Keratinocyte (primary cell): ENCODE measurements at regions not wholly inside any gene's neighbourhood (a gene's known extent, or its start where the extent isn't known, plus 50 kb on each side); places are given as distances from the start of the nearest gene placed in this dataset.

Source experiments
- DNase-seq: peaks from one replicate; pipeline ENCODE4 v3.0.0-alpha.2; 2011; ENCODE audit warnings: low read depth, missing footprints, low spot score
- FAIRE-seq: peaks from 2 replicates; lab custom pipeline; 2011; peaks lifted over from hg19 to GRCh38; lab: Jason Lieb, UNC
- H2AFZ ChIP-seq: 2 replicates; pipeline ENCODE4 v1.6.0; 2012; ENCODE audit warnings: low read length, control low read depth, inconsistent platforms; ENCODE audit not compliant: control insufficient read depth
- H3K27ac ChIP-seq: 2 replicates; pipeline ENCODE4 v1.5.1; 2011; ENCODE audit warnings: low read length; ENCODE audit not compliant: control insufficient read depth, insufficient read depth
- H3K27me3 ChIP-seq: 3 replicates; pipeline ENCODE4 v1.6.0; 2011; ENCODE audit warnings: low read length; ENCODE audit not compliant: control insufficient read depth, insufficient read depth; ENCODE audit errors: extremely low read depth
- H3K36me3 ChIP-seq, 2 experiments: 2 replicates in 1 of 2; 3 replicates in 1 of 2; pipeline ENCODE4 v1.5.1; 2011; ENCODE audit warnings: low read length in 2 of 2, mild to moderate bottlenecking in 1 of 2; ENCODE audit not compliant: control insufficient read depth in 2 of 2, insufficient read depth in 2 of 2; ENCODE audit errors: extremely low read depth in 1 of 2
- H3K4me1 ChIP-seq: 3 replicates; pipeline ENCODE4 v1.5.1; 2011; ENCODE audit warnings: low read length; ENCODE audit not compliant: control insufficient read depth, insufficient read depth; ENCODE audit errors: extremely low read depth
- H3K4me2 ChIP-seq: 3 replicates; pipeline ENCODE4 v1.6.0; 2011; ENCODE audit warnings: low read depth, low read length; ENCODE audit not compliant: control insufficient read depth, insufficient read depth; ENCODE audit errors: extremely low read depth
- H3K4me3 ChIP-seq, 3 experiments: fragments of 200-600 bp in 1 of 3; sonication (generic) in 1 of 3; 2 replicates in 2 of 3; 3 replicates in 1 of 3; pipeline ENCODE4 v1.5.1; 2011 to 2016; ENCODE audit warnings: low read length in 3 of 3, mild to moderate bottlenecking in 3 of 3, control low read depth in 2 of 3, inconsistent platforms in 1 of 3, low read depth in 1 of 3, mixed read lengths in 1 of 3, mixed run types in 1 of 3, moderate library complexity in 1 of 3; ENCODE audit not compliant: control insufficient read depth in 2 of 3, insufficient read depth in 2 of 3; ENCODE audit errors: extremely low read depth in 1 of 3
- H3K79me2 ChIP-seq: 2 replicates; pipeline ENCODE4 v1.6.0; 2012; ENCODE audit warnings: low read length; ENCODE audit not compliant: control insufficient read depth, insufficient read depth
- H3K9ac ChIP-seq: 3 replicates; pipeline ENCODE4 v1.6.0; 2011; ENCODE audit warnings: low read length; ENCODE audit not compliant: control insufficient read depth, insufficient read depth; ENCODE audit errors: extremely low read depth
- H3K9me1 ChIP-seq: 3 replicates; pipeline ENCODE4 v1.6.0; 2011; ENCODE audit warnings: low read length; ENCODE audit not compliant: control insufficient read depth, insufficient read depth; ENCODE audit errors: extremely low read depth
- H3K9me3 ChIP-seq: 2 replicates; pipeline ENCODE4 v1.5.1; 2012; ENCODE audit warnings: low read depth, low read length; ENCODE audit not compliant: control insufficient read depth
- H4K20me1 ChIP-seq: 3 replicates; pipeline ENCODE4 v1.6.0; 2011; ENCODE audit warnings: low read length; ENCODE audit not compliant: control insufficient read depth, insufficient read depth; ENCODE audit errors: extremely low read depth
- EZH2 ChIP-seq: IDR thresholded peaks from one replicate; pipeline ENCODE4 v1.6.1; 2012; ENCODE audit warnings: inconsistent platforms, mild to moderate bottlenecking, low read length, moderate library complexity
- dilution Hi-C: fragments of 300-500 bp; cut with MboI; formaldehyde crosslinking; loops from one replicate; pipeline ENCODE4 v1.7.0; 2020; ENCODE audit warnings: low sequenced_read_pairs; ENCODE audit not compliant: extremely low pct_ligation_motif_present
- TF ChIP-seq, protein P1 (sequence below), 3 experiments: IDR thresholded peaks in 1 of 3; conservative IDR thresholded peaks in 1 of 3; optimal IDR thresholded peaks in 1 of 3; 2 replicates in 2 of 3; 3 replicates in 1 of 3; pipeline versions ENCODE3 to v1.5.1; 2011; ENCODE audit warnings: low read length in 3 of 3, mild to moderate bottlenecking in 3 of 3, moderate library complexity in 2 of 3, control low read depth in 1 of 3, inconsistent platforms in 1 of 3; ENCODE audit not compliant: insufficient read depth in 2 of 3; ENCODE audit errors: extremely low read depth in 1 of 3

DNA sequence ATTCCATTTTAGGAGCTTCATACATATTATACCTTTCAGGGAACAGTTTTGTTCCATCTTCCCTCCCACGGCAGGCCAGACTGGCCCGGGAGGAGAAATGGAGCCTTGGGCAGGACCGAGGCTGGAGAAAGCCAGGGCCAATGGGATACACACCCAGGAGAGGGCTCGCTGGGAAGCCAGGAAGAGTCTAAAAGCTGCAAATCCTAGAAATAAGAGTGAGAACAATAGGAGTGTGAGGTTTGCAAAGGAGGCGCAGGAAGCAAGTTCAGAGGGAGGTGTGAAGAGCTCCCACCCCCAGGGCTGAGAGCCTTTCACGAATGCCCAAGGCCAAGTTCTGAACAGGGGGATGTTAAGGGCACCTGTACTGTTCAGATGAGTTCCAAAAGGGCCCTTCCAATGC is 67.5 kb upstream of the CPSF6 start:
- no peak for TF ChIP-seq EZH2
- TF ChIP-seq, protein P1, sequence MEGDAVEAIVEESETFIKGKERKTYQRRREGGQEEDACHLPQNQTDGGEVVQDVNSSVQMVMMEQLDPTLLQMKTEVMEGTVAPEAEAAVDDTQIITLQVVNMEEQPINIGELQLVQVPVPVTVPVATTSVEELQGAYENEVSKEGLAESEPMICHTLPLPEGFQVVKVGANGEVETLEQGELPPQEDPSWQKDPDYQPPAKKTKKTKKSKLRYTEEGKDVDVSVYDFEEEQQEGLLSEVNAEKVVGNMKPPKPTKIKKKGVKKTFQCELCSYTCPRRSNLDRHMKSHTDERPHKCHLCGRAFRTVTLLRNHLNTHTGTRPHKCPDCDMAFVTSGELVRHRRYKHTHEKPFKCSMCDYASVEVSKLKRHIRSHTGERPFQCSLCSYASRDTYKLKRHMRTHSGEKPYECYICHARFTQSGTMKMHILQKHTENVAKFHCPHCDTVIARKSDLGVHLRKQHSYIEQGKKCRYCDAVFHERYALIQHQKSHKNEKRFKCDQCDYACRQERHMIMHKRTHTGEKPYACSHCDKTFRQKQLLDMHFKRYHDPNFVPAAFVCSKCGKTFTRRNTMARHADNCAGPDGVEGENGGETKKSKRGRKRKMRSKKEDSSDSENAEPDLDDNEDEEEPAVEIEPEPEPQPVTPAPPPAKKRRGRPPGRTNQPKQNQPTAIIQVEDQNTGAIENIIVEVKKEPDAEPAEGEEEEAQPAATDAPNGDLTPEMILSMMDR (optimal IDR thresholded peaks at IDR 0.05 in 1 of 3, IDR thresholded peaks at IDR 0.05 in 1 of 3, conservative IDR thresholded peaks at IDR 0.05 in 1 of 3; ENCODE audit: extremely low read depth in 1 of 3, insufficient read depth in 2 of 3, low read length in 3 of 3): no peak
- FAIRE-seq: no peak

DNA sequence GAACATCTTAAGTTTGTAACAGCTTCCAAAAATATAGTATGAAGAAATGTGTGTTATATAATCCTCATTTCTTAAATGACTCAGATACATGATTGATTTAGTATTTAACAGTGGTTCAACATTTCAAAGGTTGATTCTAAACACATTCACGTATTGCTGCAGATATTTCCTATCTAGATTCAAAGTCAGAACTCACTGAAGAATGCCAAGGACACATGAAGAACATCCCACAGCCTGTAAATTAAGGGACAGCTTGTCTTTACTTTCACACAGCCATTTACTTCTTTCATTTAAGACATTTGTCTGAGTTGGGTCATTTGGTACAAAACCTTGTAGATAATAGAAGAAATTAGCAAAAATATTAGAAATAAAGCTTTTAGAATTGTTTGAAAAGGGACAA is 66.9 kb upstream of the CPSF6 start:
- H3K4me2 ChIP-seq: no peak overlapping the region
- H3K27me3 ChIP-seq: peaks cover 6% of the 10 kb centered on the region
- H3K9ac ChIP-seq: no peak overlapping the region
- H3K4me3 ChIP-seq: no peak overlapping the region
- no peaks in the 10 kb centered on the region for H3K4me1 ChIP-seq
- dilution Hi-C loops: no loop called here
- no peaks in the 10 kb centered on the region for H3K9me1 ChIP-seq
- FAIRE-seq (no peak), DNase-seq (no peak)
- no peak overlapping the region for H2AFZ ChIP-seq
- H3K27ac ChIP-seq: no peak overlapping the region
- no peaks in the 10 kb centered on the region for H4K20me1 ChIP-seq
- H3K9me3 ChIP-seq: no peaks in the 10 kb centered on the region
- no peaks in the 10 kb centered on the region for H3K79me2 ChIP-seq
- H3K36me3 ChIP-seq: no peaks in the 10 kb centered on the region
- TF ChIP-seq EZH2: no peak
- TF ChIP-seq, protein P1 (optimal IDR thresholded peaks at IDR 0.05 in 1 of 3, IDR thresholded peaks at IDR 0.05 in 1 of 3, conservative IDR thresholded peaks at IDR 0.05 in 1 of 3; ENCODE audit: extremely low read depth in 1 of 3, insufficient read depth in 2 of 3, low read length in 3 of 3): no peak

More for the DNA sequence above, 67.5 kb upstream of the CPSF6 start:
- no peak overlapping the region for H3K27ac ChIP-seq
- H3K27me3 ChIP-seq: peaks cover 6% of the 10 kb centered on the region
- no peaks in the 10 kb centered on the region for H3K9me3 ChIP-seq
- no peak overlapping the region for H3K4me3 ChIP-seq
- no peak for DNase-seq
- H3K4me2 ChIP-seq: no peak overlapping the region
- dilution Hi-C loops: no loop called here
- no peak overlapping the region for H2AFZ ChIP-seq
- H3K9me1 ChIP-seq: no peaks in the 10 kb centered on the region
- H3K9ac ChIP-seq: no peak overlapping the region
- no peaks in the 10 kb centered on the region for H3K4me1 ChIP-seq
- H4K20me1 ChIP-seq: no peaks in the 10 kb centered on the region
- no peaks in the 10 kb centered on the region for H3K36me3 ChIP-seq
- no peaks in the 10 kb centered on the region for H3K79me2 ChIP-seq
